A549 (cell line): ENCODE measurements at regions not wholly inside any gene's neighbourhood (a gene's known extent, or its start where the extent isn't known, plus 50 kb on each side); places are given as distances from the start of the nearest gene placed in this dataset.
A peak's percentile ranks its signal among the peaks of the same experiment; 100 is the strongest.

Experiments used
- ATAC-seq, 2 experiments: fragments of 200-7000 bp in 1 of 2; fragments of >200 bp in 1 of 2; cut with Nextera tagmentation in 1 of 2; cut with Tn5 transposase in 1 of 2; 3 replicates each; pipeline versions ENCODE4 v1.8.0 to v1.9.1; 2018 to 2020; ENCODE audit warnings: mild to moderate bottlenecking in 1 of 2, moderate library complexity in 1 of 2
- CTCF ChIA-PET: fragments of 300-600 bp; sonication (Branson Sonifier 250); formaldehyde crosslinking; extraction: SDS; loops from one replicate; lab custom pipeline; 2021; ENCODE audit warnings: antibody characterized with exemption, inconsistent platforms; lab: Yijun Ruan, JAX
- POLR2A ChIA-PET: fragments of 350-600 bp; formaldehyde crosslinking; extraction: SDS; loops from one replicate; lab custom pipeline; 2021; ENCODE audit warnings: antibody characterized with exemption, inconsistent platforms; lab: Yijun Ruan, JAX
- DNase-seq, 2 experiments: peaks; one replicate each; pipeline versions ENCODE4 v3.0.0 to v3.0.0-alpha.2; 2011 to 2016; ENCODE audit warnings: low read depth in 1 of 2, low spot score in 1 of 2
- FAIRE-seq: peaks from 2 replicates; lab custom pipeline; 2011; peaks lifted over from hg19 to GRCh38; lab: Jason Lieb, UNC
- H3K27ac ChIP-seq, 2 experiments: fragments of >200 bp; sonication (Bioruptor Twin); formaldehyde crosslinking; 3 replicates each; pipeline ENCODE4 v1.5.1; 2016 to 2017
- H3K4me1 ChIP-seq: fragments of >200 bp; sonication (Bioruptor Twin); formaldehyde crosslinking; 3 replicates; pipeline ENCODE4 v1.6.1; 2016
- H3K4me2 ChIP-seq: fragments of >200 bp; sonication (Bioruptor Twin); formaldehyde crosslinking; 3 replicates; pipeline ENCODE4 v1.6.1; 2016
- H3K4me3 ChIP-seq: fragments of >200 bp; sonication (Bioruptor Twin); formaldehyde crosslinking; 3 replicates; pipeline ENCODE4 v1.5.1; 2016
- H3K9me3 ChIP-seq: fragments of >200 bp; sonication (Bioruptor Twin); formaldehyde crosslinking; 3 replicates; pipeline ENCODE4 v1.6.1; 2016
- CHD2 ChIP-seq: fragments of 150-350 bp; IDR thresholded peaks from 2 replicates; pipeline ENCODE4 v1.6.1; 2014; ENCODE audit warnings: low read length; ENCODE audit not compliant: partially characterized antibody
- E2F6 ChIP-seq: IDR thresholded peaks from 2 replicates; pipeline ENCODE4 v1.6.1; 2012; ENCODE audit warnings: low read depth, borderline replicate concordance
- EHMT2 ChIP-seq: fragments of 200-600 bp; sonication (generic); IDR thresholded peaks from 2 replicates; pipeline ENCODE4 v1.6.1; 2016; ENCODE audit warnings: antibody characterized with exemption, low read depth, mild to moderate bottlenecking, moderate library complexity
- ELK1 ChIP-seq: fragments of 150-350 bp; IDR thresholded peaks from 2 replicates; pipeline ENCODE4 v1.6.1; 2014; ENCODE audit warnings: low read depth, mild to moderate bottlenecking, low read length
- EP300 ChIP-seq, 2 experiments: fragments of >200 bp; sonication (Bioruptor Twin); formaldehyde crosslinking; IDR thresholded peaks; 2 replicates in 1 of 2; 3 replicates in 1 of 2; pipeline ENCODE4 v1.6.1; 2016 to 2017
- ESRRA ChIP-seq: fragments of 150-350 bp; IDR thresholded peaks from 2 replicates; pipeline ENCODE4 v1.6.1; 2014; ENCODE audit warnings: mild to moderate bottlenecking, low read length, borderline replicate concordance
- GATA3 ChIP-seq: IDR thresholded peaks from 2 replicates; pipeline ENCODE4 v1.6.1; 2012; ENCODE audit warnings: borderline replicate concordance
- HEYL ChIP-seq: fragments of 250-450 bp; sonication (Bioruptor Pico); IDR thresholded peaks from 2 replicates; pipeline ENCODE4 v1.8.0; 2021; ENCODE audit warnings: mild to moderate bottlenecking, moderate library complexity
- HOXB5 ChIP-seq: fragments of 250-450 bp; sonication (Bioruptor Pico); IDR thresholded peaks from 2 replicates; pipeline ENCODE4 v1.5.0; 2020; ENCODE audit warnings: mild to moderate bottlenecking, moderate library complexity
- JUNB ChIP-seq: fragments of >200 bp; sonication (Bioruptor Twin); formaldehyde crosslinking; IDR thresholded peaks from 2 replicates; pipeline ENCODE4 v1.6.1; 2016
- KDM1A ChIP-seq: fragments of 200-600 bp; sonication (generic); IDR thresholded peaks from 2 replicates; pipeline ENCODE4 v1.6.1; 2016; ENCODE audit warnings: low read depth, mild to moderate bottlenecking
- KDM5A ChIP-seq: fragments of 200-600 bp; sonication (generic); IDR thresholded peaks from 2 replicates; pipeline ENCODE4 v1.6.1; 2016; ENCODE audit warnings: antibody characterized with exemption, mild to moderate bottlenecking
- MAZ ChIP-seq: fragments of 150-350 bp; IDR thresholded peaks from 2 replicates; pipeline ENCODE4 v1.6.1; 2014; ENCODE audit warnings: antibody characterized with exemption, low read depth, low read length, borderline replicate concordance
- MYC ChIP-seq: IDR thresholded peaks from 2 replicates; pipeline ENCODE4 v1.6.1; 2012; ENCODE audit warnings: mild to moderate bottlenecking, inconsistent platforms, low read length, improper control_type of control experiment, borderline replicate concordance
- PBX3 ChIP-seq: IDR thresholded peaks from 2 replicates; pipeline ENCODE4 v1.6.1; 2012
- POLR2AphosphoS2 ChIP-seq: conservative IDR thresholded peaks from 2 replicates; pipeline ENCODE4 v1.6.1; 2012; ENCODE audit warnings: low read length, improper control_type of control experiment, inconsistent platforms
- RAD21 ChIP-seq, 2 experiments: fragments of >200 bp in 1 of 2; sonication (Bioruptor Twin) in 1 of 2; formaldehyde crosslinking in 1 of 2; IDR thresholded peaks in 1 of 2; conservative IDR thresholded peaks in 1 of 2; 2 replicates in 1 of 2; 3 replicates in 1 of 2; pipeline ENCODE4 v1.6.1; 2012 to 2018; ENCODE audit warnings: inconsistent platforms in 1 of 2
- RARB ChIP-seq: fragments of 250-450 bp; sonication (Bioruptor Pico); IDR thresholded peaks from 2 replicates; pipeline ENCODE4 v1.8.0; 2021; ENCODE audit warnings: mild to moderate bottlenecking, moderate library complexity
- SREBF2 ChIP-seq: fragments of 450-650 bp; IDR thresholded peaks from 2 replicates; pipeline ENCODE4 v1.6.1; 2014; ENCODE audit warnings: mild to moderate bottlenecking, moderate library complexity
- ZC3H11A ChIP-seq: fragments of 450-650 bp; IDR thresholded peaks from 2 replicates; pipeline ENCODE4 v1.6.1; 2014; ENCODE audit warnings: antibody characterized with exemption, mild to moderate bottlenecking
- ZFP36 ChIP-seq: fragments of 450-650 bp; IDR thresholded peaks from 2 replicates; pipeline ENCODE4 v1.6.1; 2014; ENCODE audit warnings: borderline replicate concordance; ENCODE audit not compliant: partially characterized antibody
- WGBS: methylation state at CpG from one replicate; pipeline ENCODE4 v1.1.6; 2017; ENCODE audit errors: missing lambda C conversion rate; 5-methylcytosine and 5-hydroxymethylcytosine counted together

- WGBS, result 42% methylated on average over 3 of the region's 3 CpGs
- DNase-seq (no peak), FAIRE-seq (peak; percentile 87), ATAC-seq (no peak)
- no peaks in the 10 kb centered on the region for H3K9me3 ChIP-seq
- POLR2A ChIA-PET, result interaction anchor here (1.0 kb wide), 1 partner anchor 215 kb away, joined by 3 read pairs; the partner anchor contains the start of gene FOXA2
- TF ChIP-seq EHMT2 (no peak), RAD21 (conservative IDR thresholded peaks at IDR 0.05 in 1 of 2, IDR thresholded peaks at IDR 0.05 in 1 of 2) (no peak)
- CTCF ChIA-PET, result interaction anchor here (1.0 to 7.3 kb wide), 5 partner anchors 10 to 217 kb away, joined by 3 to 63 read pairs (median 4); no protein-coding TSS in a partner anchor
- no peak overlapping the region for H3K27ac ChIP-seq
- H3K4me1 ChIP-seq, result peaks cover 11% of the 10 kb centered on the region
- no peak overlapping the region for H3K4me2 ChIP-seq
- no peak overlapping the region for H3K4me3 ChIP-seq
Measured at GRCh38 chr20:22369100-22369499, 215.3 kb downstream of the FOXA2 start.

- Histone ChIP-seq H3K9me3 (no peaks in the 10 kb centered on the region), H3K4me3 (no peak overlapping the region), H3K4me1 (peaks cover 2% of the 10 kb centered on the region; the same call in 1 of the 3 replicates), H3K27ac (no peak overlapping the region), H3K4me2 (no peak overlapping the region)
- ChIA-PET POLR2A (no interaction called here), CTCF (interaction anchor here (0.5 to 7.3 kb wide), 4 partner anchors 9 to 247 kb away, joined by 3 to 63 read pairs (median 32); no protein-coding TSS in a partner anchor)
- no peak for DNase-seq
- no peak for TF ChIP-seq MYC
- TF ChIP-seq KDM5A, result no peak
- TF ChIP-seq EP300 (IDR thresholded peaks at IDR 0.05), result no peak
- TF ChIP-seq SREBF2, result no peak
- no peak for TF ChIP-seq PBX3
- no peak for TF ChIP-seq KDM1A
- TF ChIP-seq E2F6, result no peak
- TF ChIP-seq ESRRA, result no peak
- TF ChIP-seq ZC3H11A, result no peak
- TF ChIP-seq HOXB5 (CRISPR knock-in tag), result no peak
- TF ChIP-seq JUNB, result no peak
- ATAC-seq, result no peak
- no peak for FAIRE-seq
- 92% methylated on average over 4 of the region's 4 CpGs for WGBS
Measured at GRCh38 chr20:22368235-22368634, 216.1 kb downstream of the FOXA2 start.

GRCh38 chr20:22366631-22367030 lies 217.7 kb downstream of the FOXA2 start:
- ChIA-PET POLR2A (no interaction called here), CTCF (interaction anchor here (1.4 kb wide), 1 partner anchor 28 kb away, joined by 4 read pairs; no protein-coding TSS in a partner anchor)
- Histone ChIP-seq H3K27ac (no peak overlapping the region), H3K4me1 (no peaks in the 10 kb centered on the region), H3K4me2 (no peak overlapping the region), H3K4me3 (no peak overlapping the region), H3K9me3 (no peaks in the 10 kb centered on the region; the same call in 2 of the 3 replicates)
- no peak for TF ChIP-seq ZFP36
- no peak for TF ChIP-seq ZC3H11A
- TF ChIP-seq POLR2AphosphoS2, result no peak
- no peak for TF ChIP-seq E2F6
- no peak for TF ChIP-seq ELK1
- TF ChIP-seq CHD2, result no peak
- TF ChIP-seq MAZ, result no peak
- TF ChIP-seq KDM1A, result no peak
- TF ChIP-seq RAD21 (conservative IDR thresholded peaks at IDR 0.05 in 1 of 2, IDR thresholded peaks at IDR 0.05 in 1 of 2), result no peak
- TF ChIP-seq GATA3, result no peak
- TF ChIP-seq RARB, result no peak
- no peak for TF ChIP-seq HEYL
- DNase-seq (no peak), FAIRE-seq (no peak), ATAC-seq (no peak)
